Esophagus muscularis mucosa (tissue), 4 donors: ENCODE measurements at regions not wholly inside any gene's neighbourhood (a gene's known extent, or its start where the extent isn't known, plus 50 kb on each side); places are given as distances from the start of the nearest gene placed in this dataset.

ENCODE experiments used
- DNase-seq: peaks from one replicate; pipeline ENCODE4 v3.0.0-alpha.2; 2017; ENCODE audit errors: extremely low spot score
- H3K27ac ChIP-seq, 4 donors: fragments of 200-600 bp; sonication (generic); replicated peaks in 1 of 4; 1 replicate in 3 of 4; 2 replicates in 1 of 4; pipeline ENCODE4 v1.5.1; 2016 to 2019; ENCODE audit warnings: mild to moderate bottlenecking in 1 of 4
- H3K27me3 ChIP-seq, 4 donors: fragments of 200-600 bp; sonication (generic); one replicate each; pipeline versions ENCODE4 v1.5.1 to v1.6.0; 2016 to 2019
- H3K36me3 ChIP-seq, 4 donors: fragments of 200-600 bp; sonication (generic); one replicate each; pipeline ENCODE4 v1.5.1; 2016 to 2019
- H3K4me1 ChIP-seq, 4 donors: fragments of 200-600 bp; sonication (generic); one replicate each; pipeline ENCODE4 v1.5.1; 2016 to 2019
- H3K4me3 ChIP-seq, 4 donors: fragments of 200-600 bp; sonication (generic); 1 replicate in 2 of 4; 2 replicates in 2 of 4; pipeline ENCODE4 v1.5.1; 2016 to 2019; ENCODE audit warnings: mild to moderate bottlenecking in 4 of 4, moderate library complexity in 1 of 4
- H3K9me3 ChIP-seq, 4 donors: fragments of 200-600 bp; sonication (generic); 1 replicate in 3 of 4; 2 replicates in 1 of 4; pipeline ENCODE4 v1.5.1; 2016 to 2019
- EP300 ChIP-seq: sonication (generic); formaldehyde crosslinking; IDR thresholded peaks from one replicate; pipeline ENCODE4 v1.6.1; 2017; ENCODE audit warnings: antibody characterized with exemption
- POLR2A ChIP-seq: fragments of 450-650 bp; IDR thresholded peaks from one replicate; pipeline ENCODE4 v1.6.1; 2017; ENCODE audit warnings: antibody characterized with exemption, moderate library complexity, mild to moderate bottlenecking, low read depth
- POLR2AphosphoS5 ChIP-seq, 2 donors: sonication (generic); formaldehyde crosslinking; IDR thresholded peaks; one replicate each; pipeline ENCODE4 v1.6.1; 2017; ENCODE audit warnings: antibody characterized with exemption in 2 of 2
- WGBS: methylation state at CpG from one replicate; pipeline ENCODE4 v1.1.5; 2018; 5-methylcytosine and 5-hydroxymethylcytosine counted together
- intact Hi-C: fragments of 100-400 bp; cut with DNase I; formaldehyde crosslinking; loops from one replicate; pipeline ENCODE4 v1.15.1; 2023
- TF ChIP-seq, protein P1 (sequence below), 3 experiments: fragments of 200-600 bp in 2 of 3; fragments of 450-650 bp in 1 of 3; sonication (generic) in 2 of 3; IDR thresholded peaks; one replicate each; pipeline ENCODE4 v1.5.1; 2017 to 2019; ENCODE audit warnings: antibody characterized with exemption in 3 of 3, mild to moderate bottlenecking in 2 of 3, moderate library complexity in 1 of 3

DNA sequence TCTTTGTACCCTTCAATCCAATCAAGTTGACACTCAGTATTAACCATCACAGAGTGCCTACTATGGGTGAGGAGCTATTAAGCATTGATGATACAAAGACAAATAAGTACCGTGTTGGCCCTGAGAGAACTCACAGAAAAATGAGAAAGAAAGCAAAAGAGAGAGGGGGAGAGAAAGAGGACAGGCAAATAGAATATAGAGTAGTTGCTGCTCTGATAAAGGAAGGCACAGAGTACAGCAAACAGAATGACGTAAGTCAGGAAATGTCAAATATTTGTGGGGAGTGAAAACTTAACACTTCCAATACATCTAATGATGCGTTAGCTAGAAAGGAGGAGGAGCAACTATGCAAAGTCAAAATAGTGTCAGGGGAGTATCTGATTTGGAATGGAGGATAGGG, 320.6 kb upstream of the KCNH8 start:
- H3K9me3 ChIP-seq: no peaks in the 10 kb centered on the region
- TF ChIP-seq, protein P1, sequence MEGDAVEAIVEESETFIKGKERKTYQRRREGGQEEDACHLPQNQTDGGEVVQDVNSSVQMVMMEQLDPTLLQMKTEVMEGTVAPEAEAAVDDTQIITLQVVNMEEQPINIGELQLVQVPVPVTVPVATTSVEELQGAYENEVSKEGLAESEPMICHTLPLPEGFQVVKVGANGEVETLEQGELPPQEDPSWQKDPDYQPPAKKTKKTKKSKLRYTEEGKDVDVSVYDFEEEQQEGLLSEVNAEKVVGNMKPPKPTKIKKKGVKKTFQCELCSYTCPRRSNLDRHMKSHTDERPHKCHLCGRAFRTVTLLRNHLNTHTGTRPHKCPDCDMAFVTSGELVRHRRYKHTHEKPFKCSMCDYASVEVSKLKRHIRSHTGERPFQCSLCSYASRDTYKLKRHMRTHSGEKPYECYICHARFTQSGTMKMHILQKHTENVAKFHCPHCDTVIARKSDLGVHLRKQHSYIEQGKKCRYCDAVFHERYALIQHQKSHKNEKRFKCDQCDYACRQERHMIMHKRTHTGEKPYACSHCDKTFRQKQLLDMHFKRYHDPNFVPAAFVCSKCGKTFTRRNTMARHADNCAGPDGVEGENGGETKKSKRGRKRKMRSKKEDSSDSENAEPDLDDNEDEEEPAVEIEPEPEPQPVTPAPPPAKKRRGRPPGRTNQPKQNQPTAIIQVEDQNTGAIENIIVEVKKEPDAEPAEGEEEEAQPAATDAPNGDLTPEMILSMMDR (IDR thresholded peaks at IDR 0.05): no peak
- no peak for TF ChIP-seq POLR2A
- no peak for TF ChIP-seq EP300
- TF ChIP-seq POLR2AphosphoS5 (IDR thresholded peaks at IDR 0.05): no peak
- no peak for DNase-seq
- H3K36me3 ChIP-seq: no peaks in the 10 kb centered on the region
- H3K27ac ChIP-seq: no peak overlapping the region
- WGBS: 85% methylated on average over 3 of the region's 3 CpGs
- no peak overlapping the region for H3K4me3 ChIP-seq
- no peaks in the 10 kb centered on the region for H3K27me3 ChIP-seq
- H3K4me1 ChIP-seq: no peaks in the 10 kb centered on the region
- intact Hi-C loops: no loop called here

DNA sequence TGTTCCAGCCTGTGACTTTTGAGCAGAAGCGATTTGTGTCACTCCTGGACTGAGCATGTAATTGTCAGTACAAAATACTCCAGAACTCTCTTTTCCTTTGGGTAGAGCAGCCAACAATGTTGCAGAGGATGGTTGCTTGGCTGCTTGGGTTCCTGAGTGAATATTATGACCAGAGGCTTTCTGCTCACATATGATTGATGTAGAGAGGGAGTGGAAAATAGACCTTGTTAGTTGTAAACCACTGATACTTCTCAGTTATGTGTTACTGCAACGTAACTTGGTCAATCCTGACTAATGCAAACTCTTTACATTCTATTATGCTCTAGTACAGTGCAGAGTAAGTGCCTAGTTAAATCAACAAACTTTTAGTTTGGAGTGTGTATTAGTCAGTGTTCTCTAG, 322.6 kb upstream of the KCNH8 start:
- no peak for TF ChIP-seq POLR2A
- no peak for TF ChIP-seq POLR2AphosphoS5 (IDR thresholded peaks at IDR 0.05)
- no peak for DNase-seq
- 86% methylated on average over 2 of the region's 2 CpGs for WGBS

DNA sequence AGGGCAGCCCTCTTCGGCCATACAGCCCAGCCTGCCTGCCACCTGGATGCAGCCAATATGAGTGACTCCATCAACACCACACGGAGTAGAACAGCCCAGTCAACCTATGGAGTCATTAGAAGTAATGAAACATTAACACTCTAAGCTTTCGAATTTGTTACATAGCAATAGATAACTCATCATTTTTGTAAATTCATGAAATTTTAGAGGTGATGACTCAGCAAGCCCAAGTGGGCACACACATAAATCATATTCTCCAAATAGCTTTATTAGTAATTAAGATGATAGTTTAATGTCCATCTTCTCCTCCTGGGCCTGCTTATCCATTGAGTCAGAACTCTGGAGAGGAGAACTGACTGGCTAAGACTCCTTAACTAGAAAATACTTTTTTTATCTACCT, 335.0 kb upstream of the KCNH8 start:
- Histone ChIP-seq H3K4me3 (no peak overlapping the region), H3K9me3 (no peaks in the 10 kb centered on the region), H3K36me3 (no peaks in the 10 kb centered on the region), H3K27ac (no peak overlapping the region), H3K27me3 (no peaks in the 10 kb centered on the region), H3K4me1 (no peaks in the 10 kb centered on the region)
- intact Hi-C loops: no loop called here
- no peak for DNase-seq
- 74% methylated on average over 3 of the region's 3 CpGs for WGBS
- TF ChIP-seq, protein P1 (IDR thresholded peaks at IDR 0.05): no peak
- no peak for TF ChIP-seq POLR2A
- no peak for TF ChIP-seq POLR2AphosphoS5 (IDR thresholded peaks at IDR 0.05)

More for the DNA sequence above, 322.6 kb upstream of the KCNH8 start:
- H3K4me1 ChIP-seq: no peaks in the 10 kb centered on the region
- no peak overlapping the region for H3K4me3 ChIP-seq
- H3K27ac ChIP-seq: no peak overlapping the region
- no peaks in the 10 kb centered on the region for H3K27me3 ChIP-seq
- intact Hi-C loops: no loop called here
- H3K36me3 ChIP-seq: no peaks in the 10 kb centered on the region
- no peaks in the 10 kb centered on the region for H3K9me3 ChIP-seq

DNA sequence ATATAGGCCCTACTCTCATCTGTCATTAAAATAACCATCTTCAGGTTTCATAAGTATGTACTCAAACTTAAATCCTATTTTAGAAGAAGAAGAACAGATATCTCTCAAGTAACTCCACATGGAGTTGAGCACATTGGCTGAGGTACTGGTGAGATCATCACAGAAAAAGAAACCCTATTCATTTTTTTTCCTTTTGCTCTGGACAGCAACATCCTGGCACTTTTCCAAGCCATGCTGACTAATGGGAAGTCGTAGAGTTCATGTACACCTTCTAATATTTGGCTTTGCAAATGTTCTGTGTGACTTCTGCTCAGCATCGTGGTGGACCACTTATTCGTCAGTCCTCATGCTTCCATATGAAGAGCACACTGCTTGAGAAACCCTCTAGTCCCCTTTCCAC, 336.0 kb upstream of the KCNH8 start:
- TF ChIP-seq, protein P1 (IDR thresholded peaks at IDR 0.05): no peak
- no peak for TF ChIP-seq POLR2A
- TF ChIP-seq POLR2AphosphoS5 (IDR thresholded peaks at IDR 0.05): no peak
- TF ChIP-seq EP300: no peak
- Histone ChIP-seq H3K27ac (no peak overlapping the region), H3K9me3 (no peaks in the 10 kb centered on the region), H3K4me1 (no peaks in the 10 kb centered on the region), H3K36me3 (no peaks in the 10 kb centered on the region), H3K27me3 (no peaks in the 10 kb centered on the region), H3K4me3 (no peak overlapping the region)
- intact Hi-C loops: no loop called here
- DNase-seq: no peak
- WGBS: 44% methylated on average over 3 of the region's 3 CpGs

DNA sequence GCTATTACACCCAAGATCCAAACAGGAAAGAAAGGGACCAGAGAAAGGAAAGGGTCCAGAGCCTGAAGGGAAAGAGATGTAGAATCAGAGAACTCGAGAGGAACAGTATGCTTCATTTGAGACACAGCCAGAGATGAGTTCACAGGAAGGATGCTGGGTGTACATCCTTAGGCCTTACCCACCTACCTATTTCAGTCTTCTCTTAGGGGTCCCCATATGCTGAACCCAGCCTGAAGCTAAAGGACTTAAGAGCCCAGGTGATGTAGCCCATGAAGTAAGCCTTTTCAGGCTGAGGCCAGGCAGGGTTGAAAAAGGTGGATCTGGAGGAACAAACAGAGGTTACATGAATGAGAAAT, 338.0 kb upstream of the KCNH8 start:
- Histone ChIP-seq H3K27ac (no peak overlapping the region), H3K27me3 (no peaks in the 10 kb centered on the region), H3K4me1 (no peaks in the 10 kb centered on the region), H3K4me3 (no peak overlapping the region), H3K36me3 (no peaks in the 10 kb centered on the region), H3K9me3 (no peaks in the 10 kb centered on the region)
- WGBS: 67% methylated on average over 1 of the region's 1 CpG
- intact Hi-C loops: no loop called here
- DNase-seq: no peak
- TF ChIP-seq, protein P1 (IDR thresholded peaks at IDR 0.05): no peak
